PFSK-1 (cell line): ENCODE measurements at regions not wholly inside any gene's neighbourhood (a gene's known extent, or its start where the extent isn't known, plus 50 kb on each side); places are given as distances from the start of the nearest gene placed in this dataset.

Experiments used
- POLR2AphosphoS5 ChIP-seq: IDR thresholded peaks from 2 replicates; pipeline ENCODE4 v1.6.1; 2012; ENCODE audit warnings: low read depth, mild to moderate bottlenecking, control low read depth, low read length, moderate library complexity
- SIN3A ChIP-seq: IDR thresholded peaks from 2 replicates; pipeline ENCODE4 v1.6.1; 2012; ENCODE audit warnings: mild to moderate bottlenecking, low read length, moderate library complexity, borderline replicate concordance; ENCODE audit not compliant: insufficient read depth
- TAF1 ChIP-seq: IDR thresholded peaks from 2 replicates; pipeline ENCODE4 v1.6.1; 2012; ENCODE audit warnings: low read length, control low read depth, borderline replicate concordance; ENCODE audit not compliant: insufficient read depth

DNA sequence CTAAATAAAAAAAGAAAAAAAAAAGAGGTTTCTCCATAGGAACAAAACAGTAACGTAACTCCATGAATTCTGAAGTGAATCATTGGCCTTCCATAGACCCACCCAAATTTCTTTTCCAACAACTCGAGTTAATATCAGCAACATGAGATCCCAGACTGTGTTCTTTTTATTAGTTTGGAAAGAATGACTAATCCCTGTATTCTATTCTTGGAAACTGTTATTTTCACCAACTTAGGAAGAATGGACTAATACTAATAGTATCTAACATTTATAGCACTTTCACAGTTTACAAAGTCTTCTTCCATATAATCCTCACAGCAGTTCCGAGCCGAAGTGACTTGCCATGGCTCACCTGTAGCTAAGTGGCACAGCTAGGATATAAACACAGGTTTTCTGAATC, 72.7 kb upstream of the SLC4A7 start:
- TF ChIP-seq TAF1 (no peak), POLR2AphosphoS5 (no peak), SIN3A (no peak)
